ENCODE measurements at regions not wholly inside any gene's neighbourhood (a gene's known extent, or its start where the extent isn't known, plus 50 kb on each side); places are given as distances from the start of the nearest gene placed in this dataset.

DNA sequence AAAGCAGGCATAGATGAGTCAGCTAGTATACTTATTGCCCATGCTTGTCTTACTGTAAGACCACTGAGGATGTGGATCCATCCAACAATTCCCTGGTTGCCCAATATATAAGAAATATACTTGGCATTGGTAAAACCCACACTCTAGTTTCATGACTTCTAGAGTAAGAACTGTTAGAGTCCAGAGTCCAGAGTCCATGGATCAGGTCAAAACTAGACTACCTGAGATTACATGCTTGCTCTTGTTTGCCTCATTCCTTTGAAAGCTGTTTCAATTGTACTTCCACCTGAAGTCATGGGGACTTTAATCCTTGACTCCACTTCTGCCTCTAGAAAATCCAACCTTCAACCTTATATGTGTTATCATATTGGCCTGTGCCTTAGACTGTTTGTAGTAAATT, 707.6 kb upstream of the FAM98A start:
- TF ChIP-seq POLR2A (IDR thresholded peaks at IDR 0.05; ENCODE audit: low read depth, low read length): no peak
- no peak for TF ChIP-seq POLR2AphosphoS5 (IDR thresholded peaks at IDR 0.05; ENCODE audit: low read depth, low read length)
- no peak for TF ChIP-seq TAF1 (IDR thresholded peaks at IDR 0.05; ENCODE audit: borderline replicate concordance, low read depth, low read length)
